ENCODE measurements at regions not wholly inside any gene's neighbourhood (a gene's known extent, or its start where the extent isn't known, plus 50 kb on each side); places are given as distances from the start of the nearest gene placed in this dataset.
"Not testable (repeated sequence)": the region's sequence is repeated elsewhere in the genome, so short reads cannot be mapped to it uniquely, and the experiment has no call there.

DNA sequence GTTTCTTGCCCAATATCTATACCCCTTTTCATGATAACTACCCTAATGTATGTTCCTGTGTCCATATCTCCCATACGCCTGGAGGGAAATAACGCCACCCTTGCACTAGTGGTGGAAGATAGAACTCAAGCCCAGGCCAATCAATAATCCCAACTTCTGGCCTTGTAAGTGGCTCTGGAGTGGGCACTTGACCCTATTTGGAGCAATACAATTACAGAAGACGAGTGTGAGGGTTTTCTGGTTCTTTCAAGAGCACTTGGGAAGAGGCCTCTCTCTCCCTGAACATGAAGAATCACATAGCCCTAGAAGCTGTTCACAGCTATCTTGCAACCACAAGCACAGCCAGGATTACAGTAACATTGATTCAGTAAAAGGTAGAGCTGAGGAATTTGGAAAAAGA lies 217.9 kb downstream of the RAB11FIP4 start:
- DNase-seq (ENCODE audit: low spot score in 2 of 2, unreplicated experiment in 2 of 2): peak in 1 of 2 experiments; percentile 5
- Mint-ChIP-seq H3K4me3 (no peak overlapping the region), H3K4me1 (no peaks in the 10 kb centered on the region), H3K36me3 (no peaks in the 10 kb centered on the region), H3K27ac (no peak overlapping the region), H3K9me3 (no peaks in the 10 kb centered on the region), H3K27me3 (ENCODE audit: low read depth) (no peaks in the 10 kb centered on the region)
- TF ChIP-seq, protein P1, sequence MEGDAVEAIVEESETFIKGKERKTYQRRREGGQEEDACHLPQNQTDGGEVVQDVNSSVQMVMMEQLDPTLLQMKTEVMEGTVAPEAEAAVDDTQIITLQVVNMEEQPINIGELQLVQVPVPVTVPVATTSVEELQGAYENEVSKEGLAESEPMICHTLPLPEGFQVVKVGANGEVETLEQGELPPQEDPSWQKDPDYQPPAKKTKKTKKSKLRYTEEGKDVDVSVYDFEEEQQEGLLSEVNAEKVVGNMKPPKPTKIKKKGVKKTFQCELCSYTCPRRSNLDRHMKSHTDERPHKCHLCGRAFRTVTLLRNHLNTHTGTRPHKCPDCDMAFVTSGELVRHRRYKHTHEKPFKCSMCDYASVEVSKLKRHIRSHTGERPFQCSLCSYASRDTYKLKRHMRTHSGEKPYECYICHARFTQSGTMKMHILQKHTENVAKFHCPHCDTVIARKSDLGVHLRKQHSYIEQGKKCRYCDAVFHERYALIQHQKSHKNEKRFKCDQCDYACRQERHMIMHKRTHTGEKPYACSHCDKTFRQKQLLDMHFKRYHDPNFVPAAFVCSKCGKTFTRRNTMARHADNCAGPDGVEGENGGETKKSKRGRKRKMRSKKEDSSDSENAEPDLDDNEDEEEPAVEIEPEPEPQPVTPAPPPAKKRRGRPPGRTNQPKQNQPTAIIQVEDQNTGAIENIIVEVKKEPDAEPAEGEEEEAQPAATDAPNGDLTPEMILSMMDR (IDR thresholded peaks at IDR 0.05; ENCODE audit: unreplicated experiment): no peak

DNA sequence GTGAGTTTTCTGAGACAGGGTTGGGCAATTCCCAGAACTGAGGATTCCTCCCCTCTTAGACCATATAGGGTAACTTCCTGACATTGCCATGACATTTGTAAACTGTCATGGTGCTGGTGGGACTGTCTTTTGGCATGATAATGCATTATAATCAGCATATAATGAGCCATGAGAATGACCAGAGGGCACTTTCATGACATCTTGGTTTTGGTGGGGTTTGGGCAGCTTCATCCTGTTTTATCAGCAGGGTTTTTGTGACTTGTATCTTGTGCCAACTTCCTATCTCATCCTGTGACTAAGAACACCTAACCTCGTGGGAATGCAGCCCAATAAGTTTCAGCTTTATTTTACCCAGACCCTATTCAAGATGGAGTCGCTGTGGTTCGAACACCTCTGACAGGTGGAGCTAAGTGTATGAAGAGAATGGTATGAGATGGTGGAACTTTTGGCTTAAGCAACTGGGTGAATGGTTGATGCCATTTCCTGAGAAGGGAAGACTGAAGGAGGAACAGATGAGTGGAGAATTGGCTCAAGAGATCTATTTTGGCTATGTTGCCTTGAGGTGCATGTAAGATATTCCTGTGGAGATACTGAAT lies 217.3 kb downstream of the RAB11FIP4 start:
- H3K9me3 Mint-ChIP-seq: no peaks in the 10 kb centered on the region
- TF ChIP-seq, protein P1 (IDR thresholded peaks at IDR 0.05; ENCODE audit: unreplicated experiment): no peak
- no peak overlapping the region for H3K4me3 Mint-ChIP-seq
- DNase-seq (ENCODE audit: low spot score in 2 of 2, unreplicated experiment in 2 of 2): no peak
- H3K36me3 Mint-ChIP-seq: no peaks in the 10 kb centered on the region
- H3K27me3 Mint-ChIP-seq (ENCODE audit: low read depth): no peaks in the 10 kb centered on the region
- no peaks in the 10 kb centered on the region for H3K4me1 Mint-ChIP-seq
- no peak overlapping the region for H3K27ac Mint-ChIP-seq

DNA sequence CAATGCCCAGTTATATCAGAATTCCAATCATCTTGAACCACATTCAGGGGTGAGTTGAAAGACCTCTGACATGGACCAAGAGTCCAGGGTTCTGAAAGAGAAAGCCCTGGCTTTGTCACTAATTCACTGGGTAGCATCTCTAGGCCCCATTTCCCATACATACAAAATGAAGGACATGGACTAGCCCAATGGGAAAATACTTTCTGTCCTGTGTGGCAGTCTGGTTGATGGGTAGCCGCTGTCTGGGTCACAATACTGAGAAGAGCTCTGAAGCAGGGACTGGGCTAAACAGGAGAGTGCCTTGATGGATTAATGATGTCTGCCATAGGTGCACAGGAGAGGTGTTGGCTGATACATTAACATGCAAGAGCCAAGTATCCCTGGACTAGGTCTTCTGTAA lies 214.3 kb downstream of the RAB11FIP4 start:
- peak in 1 of 2 experiments; percentile 5 for DNase-seq (ENCODE audit: low spot score in 2 of 2, unreplicated experiment in 2 of 2)
- TF ChIP-seq, protein P1 (IDR thresholded peaks at IDR 0.05; ENCODE audit: unreplicated experiment): no peak
- Mint-ChIP-seq H3K9me3 (no peaks in the 10 kb centered on the region), H3K4me1 (no peaks in the 10 kb centered on the region), H3K36me3 (no peaks in the 10 kb centered on the region), H3K27me3 (ENCODE audit: low read depth) (no peaks in the 10 kb centered on the region), H3K27ac (no peak overlapping the region), H3K4me3 (no peak overlapping the region)

DNA sequence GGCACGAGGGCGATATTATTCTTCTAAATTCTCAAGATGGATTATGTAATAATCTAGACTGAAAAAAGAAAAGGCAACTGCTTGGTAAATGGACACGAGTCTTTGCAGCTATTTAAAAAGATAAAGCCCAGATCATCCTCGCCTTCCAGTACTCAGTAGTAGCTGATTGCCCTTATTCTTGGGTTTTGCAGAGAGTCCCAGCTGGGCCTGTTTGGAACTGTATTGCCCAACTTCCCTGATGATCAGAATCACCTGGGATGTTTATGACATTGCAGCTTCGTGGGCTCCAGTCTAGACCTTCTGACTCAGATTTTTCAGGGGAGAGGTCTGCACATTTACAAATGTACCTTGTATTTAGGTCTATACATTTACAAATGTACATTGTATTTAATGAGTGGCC lies 213.5 kb downstream of the RAB11FIP4 start:
- H3K4me3 Mint-ChIP-seq: no peak overlapping the region
- no peaks in the 10 kb centered on the region for H3K27me3 Mint-ChIP-seq (ENCODE audit: low read depth)
- H3K4me1 Mint-ChIP-seq: no peaks in the 10 kb centered on the region
- TF ChIP-seq, protein P1 (IDR thresholded peaks at IDR 0.05; ENCODE audit: unreplicated experiment): no peak
- no peaks in the 10 kb centered on the region for H3K36me3 Mint-ChIP-seq
- H3K9me3 Mint-ChIP-seq: no peaks in the 10 kb centered on the region
- no peak overlapping the region for H3K27ac Mint-ChIP-seq
- DNase-seq (ENCODE audit: low spot score in 2 of 2, unreplicated experiment in 2 of 2): no peak

DNA sequence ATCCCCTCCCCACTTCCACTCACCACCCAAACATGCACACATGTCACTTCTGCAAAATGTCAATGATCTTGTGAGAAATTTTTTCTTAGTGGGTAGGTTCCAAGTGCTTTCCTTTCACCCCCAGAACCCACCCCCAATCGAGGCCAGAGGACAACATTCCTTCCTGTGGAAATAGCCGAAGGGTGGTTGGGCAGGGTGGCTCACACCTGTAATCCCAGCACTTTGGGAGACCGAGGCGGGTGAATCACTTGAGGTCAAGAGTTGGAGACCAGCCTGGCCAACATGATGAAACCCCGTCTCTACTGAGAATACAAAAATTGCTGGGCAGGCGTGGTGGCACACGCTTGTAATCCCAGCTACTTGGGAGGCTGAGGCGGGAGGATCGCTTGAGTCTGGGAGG lies 208.7 kb downstream of the RAB11FIP4 start:
- H3K4me3 Mint-ChIP-seq; H3K9me3 Mint-ChIP-seq; H3K36me3 Mint-ChIP-seq; DNase-seq (ENCODE audit: low spot score in 2 of 2, unreplicated experiment in 2 of 2); H3K4me1 Mint-ChIP-seq; H3K27me3 Mint-ChIP-seq (ENCODE audit: low read depth); H3K27ac Mint-ChIP-seq: not testable (repeated sequence)

DNA sequence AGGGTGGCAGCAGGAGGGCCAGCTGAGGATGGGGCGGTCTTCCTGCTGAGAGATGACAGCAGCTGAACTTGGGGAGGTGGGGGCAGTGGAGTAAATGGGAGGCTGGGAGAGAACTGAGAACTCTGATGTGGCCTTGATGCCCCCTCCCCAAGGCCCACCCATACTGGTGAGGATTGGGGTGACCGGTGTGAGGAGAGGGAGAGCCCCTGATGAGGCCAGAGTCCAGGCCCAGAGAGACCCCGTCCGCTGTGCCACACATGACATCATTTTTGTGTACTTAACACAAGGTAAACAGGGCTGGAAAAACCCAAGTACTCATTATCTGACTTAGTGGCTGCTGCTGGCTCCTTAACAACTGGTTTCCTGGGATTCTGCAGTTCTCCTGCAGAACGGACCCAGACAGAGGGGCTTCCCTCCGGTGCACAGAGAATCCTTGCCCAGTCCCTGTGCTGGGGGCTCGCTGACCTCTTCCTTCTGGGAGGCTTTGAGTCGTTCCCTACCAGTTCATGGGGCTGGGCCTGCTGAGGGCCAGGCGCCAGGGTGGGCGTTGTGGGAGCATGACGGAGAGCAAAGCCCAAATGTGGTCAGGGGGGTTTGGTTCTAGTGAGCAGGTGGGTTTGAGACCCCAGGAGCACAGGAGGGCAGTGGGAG lies 207.6 kb downstream of the RAB11FIP4 start:
- Mint-ChIP-seq H3K36me3 (no peaks in the 10 kb centered on the region), H3K27ac (no peak overlapping the region), H3K4me3 (no peak overlapping the region), H3K27me3 (ENCODE audit: low read depth) (no peaks in the 10 kb centered on the region), H3K9me3 (no peaks in the 10 kb centered on the region), H3K4me1 (peaks cover 3% of the 10 kb centered on the region)
- DNase-seq (ENCODE audit: low spot score in 2 of 2, unreplicated experiment in 2 of 2): no peak
- TF ChIP-seq, protein P1 (IDR thresholded peaks at IDR 0.05; ENCODE audit: unreplicated experiment): no peak
